Uterus (tissue), 3 donors: ENCODE measurements at regions not wholly inside any gene's neighbourhood (a gene's known extent, or its start where the extent isn't known, plus 50 kb on each side); places are given as distances from the start of the nearest gene placed in this dataset.

ENCODE experiments used
- DNase-seq, 2 donors: peaks; one replicate each; pipeline ENCODE4 v3.0.0-alpha.2; 2019 to 2020
- H3K27ac ChIP-seq, 2 donors: fragments of 200-600 bp; sonication (generic); 1 replicate in 1 of 2; 2 replicates in 1 of 2; pipeline ENCODE4 v1.5.1; 2016 to 2018
- H3K27me3 ChIP-seq, 2 donors: fragments of 200-600 bp; sonication (generic); one replicate each; pipeline ENCODE4 v1.5.1; 2018 to 2019; ENCODE audit warnings: control low read depth in 1 of 2
- H3K36me3 ChIP-seq, 2 donors: fragments of 200-600 bp; sonication (generic); one replicate each; pipeline ENCODE4 v1.5.1; 2019; ENCODE audit warnings: control low read depth in 1 of 2
- H3K4me1 ChIP-seq, 2 donors: fragments of 200-600 bp; sonication (generic); one replicate each; pipeline ENCODE4 v1.5.1; 2018 to 2019; ENCODE audit warnings: control low read depth in 1 of 2
- H3K4me3 ChIP-seq, 2 donors: fragments of 200-600 bp; sonication (generic); 1 replicate in 1 of 2; 2 replicates in 1 of 2; pipeline ENCODE4 v1.5.1; 2018 to 2019; ENCODE audit warnings: mild to moderate bottlenecking in 1 of 2
- H3K9me3 ChIP-seq, 2 donors: fragments of 200-600 bp; sonication (generic); one replicate each; pipeline ENCODE4 v1.5.1; 2019; ENCODE audit warnings: control low read depth in 1 of 2
- CTCF ChIP-seq, 4 experiments: fragments of 200-600 bp in 2 of 4; fragments of 450-650 bp in 2 of 4; sonication (generic) in 2 of 4; IDR thresholded peaks; one replicate each; pipeline ENCODE4 v1.5.1; 2016 to 2019; ENCODE audit warnings: antibody characterized with exemption in 4 of 4, mild to moderate bottlenecking in 2 of 4, moderate library complexity in 1 of 4
- POLR2A ChIP-seq, 2 donors: fragments of 450-650 bp; IDR thresholded peaks; one replicate each; pipeline ENCODE4 v1.6.1; 2016; ENCODE audit warnings: antibody characterized with exemption in 2 of 2, mild to moderate bottlenecking in 1 of 2, moderate library complexity in 1 of 2
- intact Hi-C: fragments of 100-400 bp; cut with DNase I; formaldehyde crosslinking; loops from one replicate; pipeline ENCODE4 v1.15.1; 2023; ENCODE audit warnings: low total_unique reads
- donor health status: DM: yes; HTN: yes; CAD: no.

GRCh38 chr10:42984035-42984610 lies 92.7 kb upstream of the RET start:
- intact Hi-C loops: no loop called here
- Histone ChIP-seq H3K4me3 (no peak overlapping the region), H3K9me3 (no peaks in the 10 kb centered on the region), H3K4me1 (no peaks in the 10 kb centered on the region), H3K27ac (no peak overlapping the region), H3K27me3 (no peaks in the 10 kb centered on the region), H3K36me3 (no peaks in the 10 kb centered on the region)
- TF ChIP-seq CTCF (IDR thresholded peaks at IDR 0.05) (no peak), POLR2A (IDR thresholded peaks at IDR 0.05) (no peak)
- DNase-seq: peak in 1 of 2 donors; percentile 6

DNA sequence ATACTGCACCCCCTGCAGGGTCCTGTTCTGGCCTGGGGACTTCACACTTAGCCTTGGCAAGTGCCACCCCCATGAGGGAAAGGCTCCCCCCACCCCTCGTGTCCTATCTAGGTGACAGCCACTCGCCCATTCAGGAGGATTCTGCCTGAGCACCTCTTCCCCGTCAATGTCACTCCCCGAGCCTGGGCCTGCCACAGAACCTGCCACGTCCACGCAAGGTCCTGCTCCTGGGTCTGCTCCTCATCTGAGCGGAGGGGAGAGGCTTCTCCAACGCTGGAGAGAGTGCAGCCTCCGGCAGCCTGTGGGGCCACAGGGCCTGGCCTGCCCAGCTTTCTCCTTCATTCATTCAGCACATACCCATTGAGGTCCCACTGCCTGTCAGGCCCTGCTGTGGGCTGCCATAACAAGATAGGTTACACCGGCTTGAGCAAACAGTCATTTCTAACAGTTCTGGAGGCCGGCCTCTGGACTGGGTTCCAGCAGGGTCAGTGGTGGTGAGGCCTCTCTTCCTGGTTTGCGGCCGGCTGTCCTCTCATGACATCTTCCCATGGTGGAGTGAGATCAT lies 92.0 kb upstream of the RET start:
- Histone ChIP-seq H3K27me3 (no peaks in the 10 kb centered on the region), H3K27ac (no peak overlapping the region), H3K36me3 (no peaks in the 10 kb centered on the region), H3K4me3 (no peak overlapping the region), H3K4me1 (no peaks in the 10 kb centered on the region), H3K9me3 (no peaks in the 10 kb centered on the region)
- TF ChIP-seq POLR2A (IDR thresholded peaks at IDR 0.05): no peak
- TF ChIP-seq CTCF (IDR thresholded peaks at IDR 0.05): no peak
- intact Hi-C loops: no loop called here
- DNase-seq: peak in 1 of 2 donors; percentile 6

GRCh38 chr10:42985436-42986316 lies 91.2 kb upstream of the RET start:
- Histone ChIP-seq H3K4me3 (no peak overlapping the region), H3K4me1 (no peaks in the 10 kb centered on the region), H3K27me3 (no peaks in the 10 kb centered on the region), H3K27ac (no peak overlapping the region), H3K9me3 (no peaks in the 10 kb centered on the region), H3K36me3 (no peaks in the 10 kb centered on the region)
- TF ChIP-seq CTCF (IDR thresholded peaks at IDR 0.05) (no peak), POLR2A (IDR thresholded peaks at IDR 0.05) (no peak)
- intact Hi-C loops: no loop called here
- peak in 1 of 2 donors; percentile 4 for DNase-seq

GRCh38 chr10:42986633-42987032 lies 90.2 kb upstream of the RET start:
- Histone ChIP-seq H3K4me1 (no peaks in the 10 kb centered on the region), H3K4me3 (no peak overlapping the region), H3K9me3 (no peaks in the 10 kb centered on the region), H3K27ac (no peak overlapping the region), H3K36me3 (no peaks in the 10 kb centered on the region), H3K27me3 (no peaks in the 10 kb centered on the region)
- intact Hi-C loops: no loop called here
- TF ChIP-seq CTCF (IDR thresholded peaks at IDR 0.05): no peak
- no peak for TF ChIP-seq POLR2A (IDR thresholded peaks at IDR 0.05)
- DNase-seq: no peak

DNA sequence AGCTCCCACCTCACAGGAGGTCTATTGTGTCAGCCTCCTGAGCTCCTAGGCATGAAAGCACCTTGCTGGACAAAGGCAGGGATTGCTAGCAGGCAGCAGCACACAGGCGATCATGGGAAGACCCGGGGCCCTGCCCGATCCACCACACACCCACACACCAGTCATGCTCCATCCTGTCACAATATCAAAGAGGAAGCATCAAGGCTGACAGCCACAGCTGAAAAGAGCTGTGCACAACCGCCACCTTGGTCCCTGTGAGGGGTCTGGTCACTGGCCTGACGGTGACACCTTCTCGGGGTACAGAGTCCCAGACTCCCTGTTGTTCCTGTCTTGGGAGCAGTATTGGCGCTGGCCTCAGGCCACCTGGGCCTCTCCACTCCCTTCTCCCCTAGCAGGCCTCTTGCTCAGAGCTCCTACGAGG lies 89.7 kb upstream of the RET start:
- intact Hi-C loops: no loop called here
- Histone ChIP-seq H3K36me3 (no peaks in the 10 kb centered on the region), H3K9me3 (no peaks in the 10 kb centered on the region), H3K27me3 (no peaks in the 10 kb centered on the region), H3K4me1 (no peaks in the 10 kb centered on the region), H3K4me3 (no peak overlapping the region), H3K27ac (no peak overlapping the region)
- no peak for TF ChIP-seq POLR2A (IDR thresholded peaks at IDR 0.05)
- no peak for TF ChIP-seq CTCF (IDR thresholded peaks at IDR 0.05)
- peak in 1 of 2 donors; percentile 10 for DNase-seq
